ENCODE measurements at regions not wholly inside any gene's neighbourhood (a gene's known extent, or its start where the extent isn't known, plus 50 kb on each side); places are given as distances from the start of the nearest gene placed in this dataset.
A peak's percentile ranks its signal among the peaks of the same experiment; 100 is the strongest.

DNA sequence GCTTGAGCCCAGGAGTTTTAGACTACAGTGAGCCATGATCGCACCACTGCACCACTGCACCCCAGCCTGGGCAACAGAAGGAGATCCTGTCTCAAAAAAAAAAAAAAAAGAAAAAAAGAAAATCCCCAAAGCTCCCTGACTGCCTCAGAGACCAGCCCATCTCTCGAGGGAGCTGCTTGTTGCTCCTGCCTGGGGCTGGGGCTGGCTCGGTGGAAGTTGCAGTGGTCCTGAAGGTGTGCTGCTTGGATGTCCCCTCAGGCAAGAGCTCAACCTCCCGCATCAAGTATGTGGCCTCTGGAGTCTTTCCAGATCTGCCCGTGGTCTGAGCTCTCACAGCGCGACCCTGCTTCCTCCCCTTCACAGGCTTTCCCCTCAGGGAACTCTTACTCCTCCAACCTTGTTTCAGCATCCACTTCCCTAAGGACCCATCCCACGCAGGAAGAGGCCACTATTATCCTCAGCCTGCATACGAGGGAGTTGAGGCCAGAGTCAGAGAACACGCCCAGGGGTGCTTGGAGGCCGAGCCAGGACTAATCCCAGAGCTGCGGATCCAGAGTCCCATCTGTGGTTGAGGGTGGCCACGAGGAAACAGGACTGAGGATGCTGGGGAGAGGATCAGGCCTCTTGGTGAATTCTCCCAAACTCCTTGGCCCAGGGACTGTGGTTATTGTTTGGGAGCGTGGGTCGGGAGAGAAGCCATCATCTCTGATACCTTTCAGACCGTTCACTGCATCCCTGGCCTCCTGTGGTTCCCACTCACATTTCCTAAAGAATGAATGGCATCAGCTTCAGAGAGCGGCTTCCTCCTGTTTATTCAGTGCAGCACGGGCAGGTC lies 624.6 kb downstream of the AACS start:
- DNase-seq (no peak), FAIRE-seq (no peak)
- Histone ChIP-seq H3K27me3 (ENCODE audit: control insufficient read depth, insufficient read depth, low read length) (no peaks in the 10 kb centered on the region), H3K27ac (ENCODE audit: low read depth in 2 of 2, low read length in 2 of 2) (no peak overlapping the region), H3K9ac (ENCODE audit: low read length in 3 of 3) (no peak overlapping the region), H3K9me3 (ENCODE audit: control insufficient read depth in 2 of 3, insufficient read depth in 1 of 3, low read length in 3 of 3) (no peaks in the 10 kb centered on the region), H3K4me3 (ENCODE audit: low read length in 3 of 3) (no peak overlapping the region), H3K4me1 (ENCODE audit: control insufficient read depth in 2 of 3, insufficient read depth in 2 of 3, low read depth in 1 of 3, low read length in 3 of 3) (no peaks in the 10 kb centered on the region), H3K36me3 (ENCODE audit: control insufficient read depth in 2 of 3, insufficient read depth in 3 of 3, low read length in 3 of 3) (no peaks in the 10 kb centered on the region)
- TF ChIP-seq, protein P1, sequence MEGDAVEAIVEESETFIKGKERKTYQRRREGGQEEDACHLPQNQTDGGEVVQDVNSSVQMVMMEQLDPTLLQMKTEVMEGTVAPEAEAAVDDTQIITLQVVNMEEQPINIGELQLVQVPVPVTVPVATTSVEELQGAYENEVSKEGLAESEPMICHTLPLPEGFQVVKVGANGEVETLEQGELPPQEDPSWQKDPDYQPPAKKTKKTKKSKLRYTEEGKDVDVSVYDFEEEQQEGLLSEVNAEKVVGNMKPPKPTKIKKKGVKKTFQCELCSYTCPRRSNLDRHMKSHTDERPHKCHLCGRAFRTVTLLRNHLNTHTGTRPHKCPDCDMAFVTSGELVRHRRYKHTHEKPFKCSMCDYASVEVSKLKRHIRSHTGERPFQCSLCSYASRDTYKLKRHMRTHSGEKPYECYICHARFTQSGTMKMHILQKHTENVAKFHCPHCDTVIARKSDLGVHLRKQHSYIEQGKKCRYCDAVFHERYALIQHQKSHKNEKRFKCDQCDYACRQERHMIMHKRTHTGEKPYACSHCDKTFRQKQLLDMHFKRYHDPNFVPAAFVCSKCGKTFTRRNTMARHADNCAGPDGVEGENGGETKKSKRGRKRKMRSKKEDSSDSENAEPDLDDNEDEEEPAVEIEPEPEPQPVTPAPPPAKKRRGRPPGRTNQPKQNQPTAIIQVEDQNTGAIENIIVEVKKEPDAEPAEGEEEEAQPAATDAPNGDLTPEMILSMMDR (IDR thresholded peaks at IDR 0.05; ENCODE audit: borderline replicate concordance, extremely low read depth, insufficient read depth), result no peak
- intact Hi-C loops (cut with DNase I), result no loop called here

DNA sequence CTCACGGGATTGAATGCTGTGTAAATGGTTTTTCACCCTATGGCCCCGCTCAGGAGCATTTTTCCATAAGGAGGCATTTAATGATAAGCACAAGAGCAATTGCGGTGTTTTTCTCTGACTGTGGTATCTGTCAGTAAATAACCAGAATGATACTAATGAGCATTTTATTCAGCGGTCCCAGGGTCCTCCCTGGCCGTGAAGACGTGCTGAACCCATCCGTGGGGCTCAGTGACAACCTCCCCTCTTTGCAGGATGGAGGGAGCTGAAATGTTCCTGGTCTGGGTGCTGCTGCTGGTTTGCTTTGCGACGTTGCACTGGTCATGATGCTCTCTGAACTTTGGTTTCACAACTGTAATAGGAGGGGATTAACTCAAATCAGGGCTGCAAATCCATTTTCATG lies 625.6 kb downstream of the AACS start:
- H3K36me3 ChIP-seq (ENCODE audit: control insufficient read depth in 2 of 3, insufficient read depth in 3 of 3, low read length in 3 of 3), result no peaks in the 10 kb centered on the region
- H3K4me1 ChIP-seq (ENCODE audit: control insufficient read depth in 2 of 3, insufficient read depth in 2 of 3, low read depth in 1 of 3, low read length in 3 of 3), result no peaks in the 10 kb centered on the region
- H3K9me3 ChIP-seq (ENCODE audit: control insufficient read depth in 2 of 3, insufficient read depth in 1 of 3, low read length in 3 of 3), result no peaks in the 10 kb centered on the region
- intact Hi-C loops (cut with DNase I), result no loop called here
- H3K9ac ChIP-seq (ENCODE audit: low read length in 3 of 3), result no peak overlapping the region
- DNase-seq (no peak), FAIRE-seq (no peak)
- no peaks in the 10 kb centered on the region for H3K27me3 ChIP-seq (ENCODE audit: control insufficient read depth, insufficient read depth, low read length)
- H3K27ac ChIP-seq (ENCODE audit: low read depth in 2 of 2, low read length in 2 of 2), result no peak overlapping the region
- H3K4me3 ChIP-seq (ENCODE audit: low read length in 3 of 3), result no peak overlapping the region
- TF ChIP-seq, protein P1 (IDR thresholded peaks at IDR 0.05; ENCODE audit: borderline replicate concordance, extremely low read depth, insufficient read depth), result no peak

DNA sequence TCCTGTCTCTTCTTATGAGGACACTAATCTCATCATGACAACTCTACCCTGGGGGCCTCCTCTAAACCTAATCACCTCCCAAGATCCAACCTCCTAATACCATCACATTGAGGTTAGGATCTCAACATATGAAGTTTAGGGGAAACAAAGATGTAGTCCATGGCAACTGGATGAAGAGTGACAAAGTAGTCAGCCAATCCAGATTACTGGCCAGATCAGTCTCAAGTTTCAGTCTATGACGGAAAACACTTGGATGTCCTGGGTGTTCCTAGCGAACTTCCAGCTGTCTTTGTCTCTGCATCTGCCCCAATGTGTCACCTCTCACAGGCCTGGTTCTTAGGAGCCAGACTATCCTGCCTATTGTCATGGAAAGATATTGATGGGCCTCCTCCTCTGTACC lies 630.8 kb downstream of the AACS start:
- TF ChIP-seq, protein P1 (IDR thresholded peaks at IDR 0.05; ENCODE audit: borderline replicate concordance, extremely low read depth, insufficient read depth), result no peak
- Histone ChIP-seq H3K4me1 (ENCODE audit: control insufficient read depth in 2 of 3, insufficient read depth in 2 of 3, low read depth in 1 of 3, low read length in 3 of 3) (no peaks in the 10 kb centered on the region), H3K27ac (ENCODE audit: low read depth in 2 of 2, low read length in 2 of 2) (no peak overlapping the region), H3K9me3 (ENCODE audit: control insufficient read depth in 2 of 3, insufficient read depth in 1 of 3, low read length in 3 of 3) (no peaks in the 10 kb centered on the region), H3K27me3 (ENCODE audit: control insufficient read depth, insufficient read depth, low read length) (no peaks in the 10 kb centered on the region), H3K36me3 (ENCODE audit: control insufficient read depth in 2 of 3, insufficient read depth in 3 of 3, low read length in 3 of 3) (no peaks in the 10 kb centered on the region), H3K4me3 (ENCODE audit: low read length in 3 of 3) (no peak overlapping the region), H3K9ac (ENCODE audit: low read length in 3 of 3) (no peak overlapping the region)
- FAIRE-seq (no peak), DNase-seq (peak in 2 of 5 donors; percentile 15 to 28)
- intact Hi-C loops (cut with DNase I), result no loop called here
